ENCODE measurements at regions not wholly inside any gene's neighbourhood (a gene's known extent, or its start where the extent isn't known, plus 50 kb on each side); places are given as distances from the start of the nearest gene placed in this dataset.

DNA sequence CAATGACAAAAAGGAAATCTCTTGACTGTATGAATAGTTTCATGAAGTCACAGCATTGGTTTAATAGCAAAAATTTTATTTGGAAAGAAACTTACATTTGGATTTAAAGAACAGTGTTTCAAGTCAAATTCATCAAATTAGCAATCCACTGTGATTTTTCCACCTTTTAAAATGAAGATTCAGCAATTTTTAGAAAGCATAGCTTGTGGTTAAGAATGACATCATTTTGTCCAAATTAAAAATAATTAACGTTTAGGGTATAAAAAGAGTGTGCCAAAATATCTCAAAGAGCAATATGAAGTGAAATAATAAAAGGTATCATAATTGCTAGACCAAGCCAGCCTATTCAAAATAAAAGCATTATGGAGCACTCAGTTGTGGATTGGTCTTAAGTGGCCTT, 114.6 kb downstream of the PAX1 start (continued):
- no peak for TF ChIP-seq HDAC2 (IDR thresholded peaks at IDR 0.05; ENCODE audit: borderline replicate concordance in 1 of 2, low read depth in 2 of 2, low read length in 2 of 2)

All from H1 (cell line).